ENCODE measurements at regions not wholly inside any gene's neighbourhood (a gene's known extent, or its start where the extent isn't known, plus 50 kb on each side); places are given as distances from the start of the nearest gene placed in this dataset.

GRCh38 chr17:431494-431893, 78.9 kb upstream of the RPH3AL start:
- Histone ChIP-seq H3K79me2 (ENCODE audit: control insufficient read depth, insufficient read depth, low read length) (no peaks in the 10 kb centered on the region), H3K9me1 (replicated peaks; ENCODE audit: control insufficient read depth, extremely low read depth, insufficient read depth, low read length) (no peaks in the 10 kb centered on the region), H3K27me3 (ENCODE audit: control insufficient read depth in 2 of 2, insufficient read depth in 2 of 2, low read length in 2 of 2) (no peaks in the 10 kb centered on the region), H2AFZ (ENCODE audit: low read depth, low read length) (no peak overlapping the region), H3K9ac (replicated peaks; ENCODE audit: extremely low read depth, insufficient read depth, low read length) (no peak overlapping the region), H3K4me1 (ENCODE audit: control insufficient read depth, extremely low read depth, insufficient read depth, low read length) (no peaks in the 10 kb centered on the region), H3K4me2 (ENCODE audit: insufficient read depth, low read length) (no peak overlapping the region), H3K9me3 (replicated peaks; ENCODE audit: control insufficient read depth, insufficient read depth, low read length) (no peaks in the 10 kb centered on the region), H3K4me3 (replicated peaks in 1 of 3; ENCODE audit: insufficient read depth in 1 of 3, low read depth in 1 of 3, low read length in 3 of 3) (no peak overlapping the region), H3K36me3 (ENCODE audit: control insufficient read depth in 2 of 2, extremely low read depth in 1 of 2, insufficient read depth in 2 of 2, low read length in 2 of 2) (no peaks in the 10 kb centered on the region), H3K27ac (ENCODE audit: insufficient read depth, low read depth, low read length) (no peak overlapping the region), H4K20me1 (replicated peaks; ENCODE audit: control insufficient read depth, extremely low read depth, insufficient read depth, low read length) (no peaks in the 10 kb centered on the region)
- POLR2A ChIA-PET: no interaction called here
- BruUV-seq (replicated peaks): no TSS peak
- FAIRE-seq (no peak), DNase-seq (ENCODE audit: low read depth, low spot score) (no peak)
- TF ChIP-seq MAX (IDR thresholded peaks at IDR 0.05; ENCODE audit: insufficient read depth, insufficient read length) (no peak), EZH2 (IDR thresholded peaks at IDR 0.05; ENCODE audit: borderline replicate concordance, low read depth, low read length, severe bottlenecking) (no peak), POLR2A (IDR thresholded peaks at IDR 0.05; ENCODE audit: low read depth, low read length) (no peak), JUN (IDR thresholded peaks at IDR 0.05; ENCODE audit: borderline replicate concordance, insufficient read depth, insufficient read length, low read depth) (no peak), GATA2 (IDR thresholded peaks at IDR 0.05; ENCODE audit: insufficient read depth, insufficient read length, low read depth, low read length) (no peak), CTCF (IDR thresholded peaks at IDR 0.05; ENCODE audit: extremely low read depth in 1 of 2, insufficient read depth in 1 of 2, low read depth in 1 of 2, low read length in 2 of 2) (no peak), MYC (IDR thresholded peaks at IDR 0.05; ENCODE audit: low read depth, low read length) (no peak), POLR2AphosphoS5 (IDR thresholded peaks at IDR 0.05; ENCODE audit: insufficient read depth, low read depth, low read length) (no peak), FOS (IDR thresholded peaks at IDR 0.05; ENCODE audit: borderline replicate concordance, insufficient read depth, low read length) (no peak)
- CTCF ChIA-PET: interaction anchor here (1.2 to 1.9 kb wide), 3 partner anchors 8 to 13 kb away, joined by 4 to 5 read pairs (median 4); partner anchors contain the start of gene RFLNB
- intact Hi-C loops (cut with micrococcal nuclease) (no loop called here), dilution Hi-C loops (cut with MboI; ENCODE audit: extremely low pct_ligation_motif_present, low sequenced_read_pairs) (no loop called here)

All from endothelial cell of umbilical vein (primary cell).